Activated T-helper 2 cell treated with anti-CD3 and anti-CD28 coated beads, Interferon-gamma antibody, Interleukin-2, Interleukin-4, amounts not matched to agents 10 μg/mL and 5 μg/mL and 100 μg/mL, durations not matched to agents 14 hours and 24 hours and 36 hours (primary cell): ENCODE measurements at regions not wholly inside any gene's neighbourhood (a gene's known extent, or its start where the extent isn't known, plus 50 kb on each side); places are given as distances from the start of the nearest gene placed in this dataset.

Experiments used
- DNase-seq: peaks from one replicate; pipeline ENCODE4 v3.0.0; 2021; ENCODE audit warnings: low spot score
- H3K27ac Mint-ChIP-seq: one replicate; pipeline ENCODE4 v1.8.0; 2021; ENCODE audit warnings: mixed read lengths
- H3K27me3 Mint-ChIP-seq: one replicate; pipeline ENCODE4 v1.8.0; 2021; ENCODE audit warnings: low read depth, mixed read lengths
- H3K36me3 Mint-ChIP-seq: one replicate; pipeline ENCODE4 v1.8.0; 2021; ENCODE audit warnings: low read depth, mixed read lengths
- H3K4me1 Mint-ChIP-seq: one replicate; pipeline ENCODE4 v1.8.0; 2021; ENCODE audit warnings: low read depth, mixed read lengths
- H3K4me3 Mint-ChIP-seq: one replicate; pipeline ENCODE4 v1.8.0; 2021; ENCODE audit warnings: low read depth, mild to moderate bottlenecking, moderate library complexity, mixed read lengths
- H3K9me3 Mint-ChIP-seq: one replicate; pipeline ENCODE4 v1.8.0; 2021; ENCODE audit warnings: mixed read lengths
- intact Hi-C: fragments of 100-400 bp; cut with micrococcal nuclease; formaldehyde crosslinking; loops from one replicate; pipeline ENCODE4 v1.15.1; 2023

DNA sequence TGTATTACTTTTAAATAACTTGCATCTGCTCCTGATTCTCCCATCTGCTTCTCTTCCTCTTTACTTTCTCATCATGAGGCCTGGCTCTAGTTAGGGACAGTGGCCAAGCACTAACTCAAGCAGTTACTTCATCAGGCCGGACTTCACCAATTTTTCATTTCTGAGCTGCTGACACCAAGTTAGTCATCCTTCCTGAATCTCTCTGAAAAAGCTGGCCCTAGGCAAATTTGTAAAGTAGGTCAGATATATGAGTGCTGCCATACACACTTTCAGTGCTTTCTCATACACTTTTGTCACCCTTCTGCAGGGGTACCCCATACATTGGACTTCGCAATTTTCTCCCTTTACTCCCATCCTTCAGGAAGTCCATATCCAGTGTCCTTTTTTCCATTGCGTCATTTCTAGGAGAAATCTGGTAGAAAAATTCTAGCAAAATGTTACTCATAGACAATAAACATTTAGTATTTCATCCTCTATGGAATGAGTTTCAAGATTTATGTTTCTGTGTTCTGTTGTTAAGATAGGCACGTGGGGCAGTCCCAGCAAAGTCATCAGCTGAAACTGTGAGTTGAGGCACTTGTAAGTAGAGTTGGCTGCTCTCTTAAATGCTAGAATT lies 276.8 kb upstream of the TMPO start:
- Mint-ChIP-seq H3K9me3 (no peaks in the 10 kb centered on the region), H3K27ac (no peak overlapping the region), H3K4me1 (no peaks in the 10 kb centered on the region), H3K4me3 (no peak overlapping the region), H3K27me3 (peaks cover 2% of the 10 kb centered on the region), H3K36me3 (no peaks in the 10 kb centered on the region)
- no peak for DNase-seq
- intact Hi-C loops: no loop called here

DNA sequence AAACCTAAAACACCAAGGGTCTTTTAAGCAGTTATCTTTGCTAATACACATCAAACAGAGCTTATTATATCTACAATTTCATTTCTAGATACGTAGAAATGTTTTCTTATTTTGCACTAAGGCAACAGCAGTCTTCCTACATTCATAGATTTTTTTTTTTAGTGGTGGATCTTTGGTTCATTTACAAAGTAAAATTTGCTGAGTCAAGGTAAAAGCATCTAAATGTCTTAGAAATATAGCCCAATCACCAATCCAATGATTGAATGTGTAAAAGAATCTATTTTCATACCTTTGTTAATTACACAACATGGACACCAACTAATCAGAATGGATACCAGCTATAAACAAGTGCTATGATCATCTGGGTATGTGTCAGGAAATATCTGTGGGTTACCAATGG lies 272.2 kb upstream of the TMPO start:
- no peaks in the 10 kb centered on the region for H3K9me3 Mint-ChIP-seq
- DNase-seq: no peak
- H3K27me3 Mint-ChIP-seq: peaks cover 2% of the 10 kb centered on the region
- intact Hi-C loops: no loop called here
- no peak overlapping the region for H3K27ac Mint-ChIP-seq
- no peaks in the 10 kb centered on the region for H3K4me1 Mint-ChIP-seq
- H3K36me3 Mint-ChIP-seq: no peaks in the 10 kb centered on the region
- H3K4me3 Mint-ChIP-seq: no peak overlapping the region

DNA sequence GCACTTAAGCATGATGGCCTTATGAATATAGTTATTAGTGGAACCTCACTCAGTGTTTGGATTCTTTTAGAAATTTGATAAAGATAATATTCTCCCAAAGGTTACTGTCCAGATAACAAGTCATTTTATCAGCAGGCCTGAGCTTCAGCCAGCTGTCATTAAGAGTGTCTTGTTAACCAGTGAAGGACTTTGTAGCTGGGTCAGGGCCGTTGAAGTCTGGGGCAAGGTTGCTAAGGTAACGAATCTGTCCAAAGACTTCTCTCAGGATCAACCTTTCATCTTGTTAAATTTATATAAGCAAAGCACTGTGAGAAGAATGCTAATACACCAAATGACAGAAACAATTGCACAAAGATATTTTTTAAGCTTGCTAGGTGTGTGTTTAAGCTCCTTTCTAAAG lies 271.3 kb upstream of the TMPO start:
- Mint-ChIP-seq H3K36me3 (no peaks in the 10 kb centered on the region), H3K27ac (no peak overlapping the region), H3K27me3 (peaks cover 2% of the 10 kb centered on the region), H3K4me1 (no peaks in the 10 kb centered on the region), H3K4me3 (no peak overlapping the region), H3K9me3 (no peaks in the 10 kb centered on the region)
- intact Hi-C loops: no loop called here
- no peak for DNase-seq

DNA sequence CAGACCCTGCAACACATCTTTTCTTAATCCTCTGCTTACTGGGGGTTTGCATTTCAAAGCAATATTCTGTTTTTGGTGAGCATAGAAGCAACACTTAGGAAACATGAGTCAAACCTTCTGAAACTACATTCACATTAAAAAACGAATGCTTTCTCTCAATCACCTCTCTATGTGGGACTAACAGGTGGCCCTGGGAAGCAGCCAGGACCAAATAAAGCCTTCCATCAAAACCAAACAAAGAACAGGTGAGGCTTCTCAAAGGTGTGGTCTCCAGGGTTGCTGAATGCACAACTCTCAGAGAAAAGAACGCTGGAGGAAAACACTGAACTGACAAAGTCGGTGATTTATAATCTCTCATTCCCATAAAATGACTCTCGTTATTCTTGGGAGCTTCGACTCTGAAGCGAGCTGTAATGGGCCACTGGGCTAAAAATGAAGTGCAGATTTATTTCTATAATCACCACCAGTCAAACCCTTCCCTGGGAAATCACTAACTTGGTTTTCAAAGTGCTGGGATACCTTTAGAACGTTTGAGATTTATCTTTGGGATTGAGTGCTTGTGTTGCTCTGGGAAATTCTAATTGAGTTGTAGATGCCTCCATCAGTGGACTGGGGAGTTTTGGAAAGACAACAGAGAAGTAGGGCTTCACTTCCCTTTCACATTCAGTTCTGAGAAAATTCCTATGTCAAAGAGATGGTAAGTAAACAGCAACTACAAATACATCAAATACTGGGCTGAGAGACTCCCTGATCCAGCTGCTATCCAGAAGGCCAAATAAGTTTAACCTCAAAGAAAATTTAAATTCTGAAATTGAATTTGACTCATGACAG lies 262.0 kb upstream of the TMPO start:
- Mint-ChIP-seq H3K27ac (no peak overlapping the region), H3K9me3 (no peaks in the 10 kb centered on the region), H3K4me1 (no peaks in the 10 kb centered on the region), H3K27me3 (no peaks in the 10 kb centered on the region), H3K36me3 (no peaks in the 10 kb centered on the region), H3K4me3 (no peak overlapping the region)
- intact Hi-C loops: no loop called here
- no peak for DNase-seq

DNA sequence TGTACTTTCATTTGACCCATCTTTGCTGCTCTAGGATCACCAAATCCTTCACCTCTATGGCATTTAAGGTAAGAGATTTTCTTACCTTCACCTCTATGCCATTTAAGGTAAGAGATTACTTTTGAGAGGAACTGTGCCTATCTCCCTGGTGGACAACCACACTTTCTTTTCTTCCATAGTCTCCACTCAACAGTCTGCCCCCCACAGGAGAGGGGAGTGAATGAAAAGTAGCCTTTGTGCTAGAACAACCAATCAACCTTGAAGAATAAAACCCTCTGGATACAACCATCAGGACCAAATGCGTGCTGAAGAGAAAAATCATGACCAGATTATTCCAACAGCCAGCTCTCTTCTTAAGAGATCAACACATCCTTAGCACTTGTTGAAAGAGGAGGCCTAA lies 258.6 kb upstream of the TMPO start:
- Mint-ChIP-seq H3K4me3 (no peak overlapping the region), H3K9me3 (no peaks in the 10 kb centered on the region), H3K27me3 (no peaks in the 10 kb centered on the region), H3K4me1 (no peaks in the 10 kb centered on the region), H3K36me3 (no peaks in the 10 kb centered on the region), H3K27ac (no peak overlapping the region)
- no peak for DNase-seq
- intact Hi-C loops: no loop called here

DNA sequence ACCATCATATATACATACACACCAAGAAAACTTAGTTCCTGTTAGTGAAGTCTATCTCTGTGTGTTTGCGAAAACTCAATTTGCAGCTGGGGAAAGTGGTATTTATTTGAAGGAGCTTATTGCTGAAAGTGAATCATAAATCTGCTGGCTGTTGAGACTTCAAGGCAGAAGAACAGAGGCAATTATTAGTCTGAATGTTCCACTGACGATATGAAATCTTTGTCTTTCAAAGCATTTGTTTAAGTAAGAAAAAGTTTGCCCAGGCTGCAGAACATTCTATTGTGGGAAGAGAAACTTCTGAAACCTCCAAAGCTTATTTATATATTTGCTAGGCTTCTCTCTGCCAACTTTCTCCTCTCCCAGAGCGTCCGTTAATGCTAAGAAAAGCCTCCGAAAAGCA lies 255.7 kb upstream of the TMPO start:
- no peak overlapping the region for H3K27ac Mint-ChIP-seq
- no peak overlapping the region for H3K4me3 Mint-ChIP-seq
- no peaks in the 10 kb centered on the region for H3K4me1 Mint-ChIP-seq
- intact Hi-C loops: no loop called here
- no peak for DNase-seq
- no peaks in the 10 kb centered on the region for H3K9me3 Mint-ChIP-seq
- no peaks in the 10 kb centered on the region for H3K36me3 Mint-ChIP-seq
- no peaks in the 10 kb centered on the region for H3K27me3 Mint-ChIP-seq

DNA sequence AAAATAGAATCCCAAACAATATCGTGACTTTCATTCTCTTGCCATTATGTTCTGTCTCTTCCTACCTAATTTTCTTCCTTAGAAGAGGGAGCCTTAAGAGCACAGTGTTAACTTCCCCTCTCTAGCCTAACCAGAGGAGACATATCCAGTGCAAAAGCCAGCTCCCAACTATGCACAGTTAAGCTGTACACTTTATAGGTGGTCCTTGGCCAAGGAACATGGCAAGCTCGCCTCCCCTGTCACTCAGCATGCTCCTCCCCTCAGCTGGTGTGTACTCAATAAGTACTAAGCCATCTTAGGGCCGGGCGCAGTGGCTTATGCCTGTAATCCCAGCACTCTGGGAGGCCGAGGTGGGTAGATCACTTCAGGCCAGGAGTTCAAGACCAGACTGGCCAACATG lies 255.1 kb upstream of the TMPO start:
- Mint-ChIP-seq H3K4me1 (no peaks in the 10 kb centered on the region), H3K9me3 (no peaks in the 10 kb centered on the region), H3K4me3 (no peak overlapping the region), H3K36me3 (no peaks in the 10 kb centered on the region), H3K27ac (no peak overlapping the region), H3K27me3 (no peaks in the 10 kb centered on the region)
- intact Hi-C loops: no loop called here
- no peak for DNase-seq

DNA sequence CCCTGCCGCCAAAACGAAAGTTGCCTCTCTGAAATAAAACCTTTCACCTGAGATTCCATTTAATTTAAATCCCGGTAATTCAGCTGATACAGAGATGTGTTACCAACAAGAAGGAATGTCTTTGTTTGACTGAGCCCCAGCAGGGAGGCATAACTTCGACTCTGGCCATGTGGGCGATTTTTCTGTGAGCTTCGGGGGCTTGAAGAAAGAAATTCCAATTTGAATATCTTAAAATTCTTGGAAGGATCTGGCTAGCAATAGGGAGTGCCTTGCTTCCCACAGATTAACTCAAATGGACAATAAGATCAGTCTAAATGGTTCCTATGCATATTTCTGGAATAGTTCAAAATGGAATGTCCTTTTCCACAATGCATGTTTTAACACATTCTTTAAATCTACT lies 252.5 kb upstream of the TMPO start:
- no peak for DNase-seq
- no peaks in the 10 kb centered on the region for H3K4me1 Mint-ChIP-seq
- H3K36me3 Mint-ChIP-seq: no peaks in the 10 kb centered on the region
- no peak overlapping the region for H3K27ac Mint-ChIP-seq
- intact Hi-C loops: no loop called here
- no peaks in the 10 kb centered on the region for H3K9me3 Mint-ChIP-seq
- no peaks in the 10 kb centered on the region for H3K27me3 Mint-ChIP-seq
- no peak overlapping the region for H3K4me3 Mint-ChIP-seq

DNA sequence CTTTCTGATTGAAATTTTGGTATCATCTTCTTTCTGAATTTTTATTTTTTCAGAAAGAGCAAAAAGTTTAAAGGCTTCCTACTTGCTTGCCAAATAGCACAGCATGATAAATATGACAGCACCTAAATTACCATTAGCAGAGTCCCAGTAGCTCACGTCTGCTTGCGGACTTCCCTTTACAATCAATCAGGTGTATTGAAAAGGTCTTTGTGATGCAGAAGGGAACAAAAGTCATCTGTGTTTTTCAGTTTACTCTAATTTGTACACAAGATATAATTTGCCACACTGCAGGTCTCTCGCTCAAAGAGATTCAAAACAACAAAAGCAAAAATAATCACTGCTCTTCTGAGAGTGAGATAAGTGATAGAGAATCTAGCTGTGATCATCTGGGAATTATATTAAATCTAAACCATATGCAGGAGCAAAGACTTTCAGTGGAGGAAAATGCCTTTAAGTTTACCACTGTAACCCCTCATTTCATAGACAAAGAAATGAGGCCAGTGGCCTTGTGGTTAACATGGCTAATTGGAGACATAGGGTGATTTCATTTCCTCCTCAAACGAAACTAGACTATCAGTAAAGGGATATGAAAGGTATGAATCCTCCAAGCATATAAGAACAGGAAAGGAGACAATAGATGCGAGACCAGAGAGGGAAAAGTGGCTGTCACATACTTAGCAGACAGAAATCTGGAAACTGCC lies 240.8 kb upstream of the TMPO start:
- Mint-ChIP-seq H3K27ac (no peak overlapping the region), H3K4me1 (peaks cover 3% of the 10 kb centered on the region), H3K4me3 (no peak overlapping the region), H3K27me3 (peaks cover 1% of the 10 kb centered on the region), H3K9me3 (no peaks in the 10 kb centered on the region), H3K36me3 (no peaks in the 10 kb centered on the region)
- intact Hi-C loops: no loop called here
- no peak for DNase-seq

DNA sequence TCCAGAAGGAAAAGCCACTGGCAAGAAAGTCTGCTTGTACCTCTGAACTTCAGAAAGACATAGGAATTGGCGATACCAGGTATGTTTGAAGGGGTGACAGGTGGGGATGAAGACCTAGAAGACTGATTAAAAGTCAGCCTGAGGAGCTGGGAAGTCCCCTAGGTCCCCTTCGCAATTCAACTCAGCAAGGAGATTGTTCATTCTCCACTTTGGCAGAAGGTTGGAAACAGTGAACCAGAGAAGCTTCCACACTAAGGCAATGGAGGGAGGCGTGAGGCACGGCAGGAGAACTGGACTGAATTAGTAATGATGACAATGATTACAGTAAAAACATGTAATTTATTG lies 240.3 kb upstream of the TMPO start:
- intact Hi-C loops: no loop called here
- Mint-ChIP-seq H3K27me3 (peaks cover 1% of the 10 kb centered on the region), H3K36me3 (no peaks in the 10 kb centered on the region), H3K27ac (no peak overlapping the region), H3K4me3 (no peak overlapping the region), H3K9me3 (no peaks in the 10 kb centered on the region), H3K4me1 (peaks cover 3% of the 10 kb centered on the region)
- no peak for DNase-seq

DNA sequence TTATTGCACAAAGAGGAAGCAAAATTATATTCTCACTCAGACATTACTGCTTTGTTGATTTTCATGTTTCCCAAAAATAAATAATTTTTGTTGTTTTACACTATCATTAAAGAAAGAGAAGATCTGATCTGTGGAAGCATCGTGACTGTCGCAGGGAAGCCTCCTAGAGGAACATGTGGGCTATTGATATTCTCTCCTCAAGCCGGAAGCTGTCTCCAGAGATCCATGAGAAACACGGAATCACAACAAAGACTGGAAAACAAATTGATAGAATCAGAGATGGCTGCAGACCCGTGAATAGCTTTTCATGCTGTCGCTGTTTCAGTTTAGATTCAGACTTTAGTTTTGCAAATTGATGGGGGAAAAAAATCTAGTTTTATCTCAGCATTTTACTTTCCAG lies 235.2 kb upstream of the TMPO start:
- H3K27ac Mint-ChIP-seq: no peak overlapping the region
- H3K4me1 Mint-ChIP-seq: no peaks in the 10 kb centered on the region
- intact Hi-C loops: no loop called here
- H3K27me3 Mint-ChIP-seq: peaks cover 3% of the 10 kb centered on the region
- H3K9me3 Mint-ChIP-seq: no peaks in the 10 kb centered on the region
- DNase-seq: no peak
- no peak overlapping the region for H3K4me3 Mint-ChIP-seq
- H3K36me3 Mint-ChIP-seq: no peaks in the 10 kb centered on the region

DNA sequence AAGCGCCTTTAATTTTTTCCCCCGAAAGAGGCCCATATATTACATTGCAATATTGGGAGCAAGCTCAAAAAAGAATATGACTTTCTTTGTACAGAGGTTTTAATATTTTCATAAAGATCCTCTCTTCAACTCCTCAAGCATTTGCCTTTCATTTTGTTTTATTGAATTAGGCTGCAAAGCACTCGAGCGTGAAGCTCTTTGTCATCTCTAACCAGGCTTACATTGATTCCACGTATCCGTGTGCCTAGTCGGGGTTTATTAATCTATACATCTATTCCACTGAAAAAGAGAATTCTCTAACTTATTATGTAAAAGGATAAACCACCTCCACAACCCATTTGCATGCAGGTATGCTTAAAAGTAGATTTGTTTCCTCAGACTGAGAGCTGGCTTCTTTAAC lies 234.8 kb upstream of the TMPO start:
- Mint-ChIP-seq H3K27me3 (peaks cover 3% of the 10 kb centered on the region), H3K9me3 (no peaks in the 10 kb centered on the region), H3K27ac (no peak overlapping the region), H3K4me1 (no peaks in the 10 kb centered on the region), H3K36me3 (no peaks in the 10 kb centered on the region), H3K4me3 (no peak overlapping the region)
- DNase-seq: no peak
- intact Hi-C loops: no loop called here

DNA sequence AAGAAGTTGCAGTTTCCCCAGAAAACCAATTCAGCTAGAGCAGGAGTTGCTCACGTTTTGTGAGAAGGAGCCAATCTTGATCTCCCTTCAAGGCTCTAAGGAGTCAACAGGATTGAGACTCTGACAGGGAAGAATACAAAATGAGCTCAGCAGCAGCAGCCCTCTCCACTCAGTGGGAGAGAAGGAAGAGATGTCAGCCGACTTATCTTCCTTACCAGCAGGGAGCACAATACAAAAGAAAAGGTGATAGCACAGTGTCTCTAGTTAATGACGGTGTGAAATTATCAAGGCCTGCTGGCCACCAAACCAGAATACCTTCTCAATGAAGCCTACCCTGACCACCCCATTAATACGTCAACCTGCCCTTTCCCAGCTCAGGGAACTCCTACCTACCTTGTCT lies 223.6 kb upstream of the TMPO start:
- H3K4me1 Mint-ChIP-seq: no peaks in the 10 kb centered on the region
- no peaks in the 10 kb centered on the region for H3K9me3 Mint-ChIP-seq
- no peak for DNase-seq
- no peak overlapping the region for H3K4me3 Mint-ChIP-seq
- H3K27me3 Mint-ChIP-seq: peaks cover 8% of the 10 kb centered on the region
- intact Hi-C loops: no loop called here
- no peaks in the 10 kb centered on the region for H3K36me3 Mint-ChIP-seq
- no peak overlapping the region for H3K27ac Mint-ChIP-seq
